Frontal cortex (tissue), 3 donors: ENCODE measurements at regions not wholly inside any gene's neighbourhood (a gene's known extent, or its start where the extent isn't known, plus 50 kb on each side); places are given as distances from the start of the nearest gene placed in this dataset.

Experiments used
- DNase-seq, 2 donors: peaks; one replicate each; pipeline ENCODE4 v3.0.0; 2012; ENCODE audit warnings: low spot score in 2 of 2
- FAIRE-seq: peaks from 2 replicates; lab custom pipeline; 2012; peaks lifted over from hg19 to GRCh38; lab: Jason Lieb, UNC
- donor health status: control.
- donor health status: control.
- donor health status: control.

GRCh38 chr1:199295107-199295506 lies 656.3 kb downstream of the PTPRC start:
- no peak for FAIRE-seq
- DNase-seq = no peak

- no peak for DNase-seq
- no peak for FAIRE-seq
Observed at GRCh38 chr1:199297174-199297573, 658.3 kb downstream of the PTPRC start.

GRCh38 chr1:199297887-199298286 lies 659.0 kb downstream of the PTPRC start:
- DNase-seq (no peak), FAIRE-seq (no peak)

GRCh38 chr1:199298825-199299224 lies 660.0 kb downstream of the PTPRC start:
- DNase-seq = no peak
- no peak for FAIRE-seq

GRCh38 chr1:199301472-199302217 lies 662.8 kb downstream of the PTPRC start:
- DNase-seq = no peak
- FAIRE-seq = no peak

GRCh38 chr1:199302554-199302953 lies 663.7 kb downstream of the PTPRC start:
- FAIRE-seq (no peak), DNase-seq (no peak)

GRCh38 chr1:199303035-199303434 lies 664.2 kb downstream of the PTPRC start:
- FAIRE-seq = no peak
- no peak for DNase-seq

GRCh38 chr1:199305053-199305452 lies 666.2 kb downstream of the PTPRC start:
- FAIRE-seq (no peak), DNase-seq (no peak)

- DNase-seq = no peak
- FAIRE-seq = no peak
Observed at GRCh38 chr1:199307496-199308264, 668.8 kb downstream of the PTPRC start.

GRCh38 chr1:199308349-199308846 lies 669.6 kb downstream of the PTPRC start:
- FAIRE-seq (no peak), DNase-seq (no peak)

GRCh38 chr1:199310708-199311107 lies 671.9 kb downstream of the PTPRC start:
- FAIRE-seq = no peak

GRCh38 chr1:199311478-199312262 lies 672.8 kb downstream of the PTPRC start:
- FAIRE-seq (no peak), DNase-seq (no peak)

More at GRCh38 chr1:199310708-199311107, 671.9 kb downstream of the PTPRC start:
- DNase-seq = no peak

GRCh38 chr1:199312626-199313025 lies 673.8 kb downstream of the PTPRC start:
- no peak for DNase-seq
- no peak for FAIRE-seq

- DNase-seq = no peak
- FAIRE-seq = no peak
Observed at GRCh38 chr1:199313444-199313843, 674.6 kb downstream of the PTPRC start.

- no peak for FAIRE-seq
Observed at GRCh38 chr1:199319341-199319740, 680.5 kb downstream of the PTPRC start.

GRCh38 chr1:199322278-199322677 lies 683.4 kb downstream of the PTPRC start:
- no peak for DNase-seq
- no peak for FAIRE-seq

More at GRCh38 chr1:199319341-199319740, 680.5 kb downstream of the PTPRC start:
- no peak for DNase-seq

GRCh38 chr1:199333180-199333579 lies 694.3 kb upstream of the NR5A2 start:
- DNase-seq (no peak), FAIRE-seq (no peak)

GRCh38 chr1:199335496-199335895 lies 692.0 kb upstream of the NR5A2 start:
- FAIRE-seq (no peak), DNase-seq (no peak)

GRCh38 chr1:199336745-199337640 lies 690.5 kb upstream of the NR5A2 start:
- DNase-seq = no peak

More at GRCh38 chr1:199336745-199337640, 690.5 kb upstream of the NR5A2 start:
- FAIRE-seq = no peak
